Stomach (tissue), 4 donors: ENCODE measurements at regions not wholly inside any gene's neighbourhood (a gene's known extent, or its start where the extent isn't known, plus 50 kb on each side); places are given as distances from the start of the nearest gene placed in this dataset.

Source experiments
- POLR2A ChIP-seq, 4 donors: fragments of 450-650 bp; IDR thresholded peaks; one replicate each; pipeline ENCODE4 v1.6.1; 2016; ENCODE audit warnings: antibody characterized with exemption in 4 of 4, control low read depth in 2 of 4, mild to moderate bottlenecking in 1 of 4, moderate library complexity in 1 of 4
- POLR2AphosphoS5 ChIP-seq, 3 donors: sonication (generic); formaldehyde crosslinking; IDR thresholded peaks; one replicate each; pipeline ENCODE4 v1.6.1; 2016; ENCODE audit warnings: antibody characterized with exemption in 3 of 3
- TF ChIP-seq, protein P1 (sequence below), 7 experiments: fragments of 450-650 bp in 4 of 7; fragments of 200-600 bp in 3 of 7; sonication (generic) in 3 of 7; IDR thresholded peaks; one replicate each; pipeline ENCODE4 v1.5.1; 2016 to 2019; ENCODE audit warnings: antibody characterized with exemption in 7 of 7, control low read depth in 2 of 7, mild to moderate bottlenecking in 1 of 7

DNA sequence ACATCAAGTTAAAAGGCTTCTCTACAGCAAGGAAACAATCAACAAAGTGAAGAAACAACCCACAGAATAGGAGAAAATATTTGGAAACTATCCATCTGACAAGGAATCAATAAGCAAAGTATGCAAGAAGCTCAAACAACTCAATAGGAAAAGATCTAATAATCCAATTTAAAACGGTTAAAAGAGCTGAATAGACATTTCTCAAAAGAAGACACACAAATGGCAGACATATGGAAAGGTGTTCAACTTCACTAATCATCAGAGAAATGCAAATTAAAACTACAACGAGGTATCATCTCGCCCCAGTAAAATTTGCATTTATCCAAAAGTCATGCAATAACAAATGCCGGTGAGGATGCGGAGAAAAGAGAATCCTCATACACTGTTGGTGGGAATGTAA, 82.2 kb upstream of the NECTIN3 start:
- TF ChIP-seq, protein P1, sequence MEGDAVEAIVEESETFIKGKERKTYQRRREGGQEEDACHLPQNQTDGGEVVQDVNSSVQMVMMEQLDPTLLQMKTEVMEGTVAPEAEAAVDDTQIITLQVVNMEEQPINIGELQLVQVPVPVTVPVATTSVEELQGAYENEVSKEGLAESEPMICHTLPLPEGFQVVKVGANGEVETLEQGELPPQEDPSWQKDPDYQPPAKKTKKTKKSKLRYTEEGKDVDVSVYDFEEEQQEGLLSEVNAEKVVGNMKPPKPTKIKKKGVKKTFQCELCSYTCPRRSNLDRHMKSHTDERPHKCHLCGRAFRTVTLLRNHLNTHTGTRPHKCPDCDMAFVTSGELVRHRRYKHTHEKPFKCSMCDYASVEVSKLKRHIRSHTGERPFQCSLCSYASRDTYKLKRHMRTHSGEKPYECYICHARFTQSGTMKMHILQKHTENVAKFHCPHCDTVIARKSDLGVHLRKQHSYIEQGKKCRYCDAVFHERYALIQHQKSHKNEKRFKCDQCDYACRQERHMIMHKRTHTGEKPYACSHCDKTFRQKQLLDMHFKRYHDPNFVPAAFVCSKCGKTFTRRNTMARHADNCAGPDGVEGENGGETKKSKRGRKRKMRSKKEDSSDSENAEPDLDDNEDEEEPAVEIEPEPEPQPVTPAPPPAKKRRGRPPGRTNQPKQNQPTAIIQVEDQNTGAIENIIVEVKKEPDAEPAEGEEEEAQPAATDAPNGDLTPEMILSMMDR (IDR thresholded peaks at IDR 0.05), result no peak
- TF ChIP-seq POLR2A (IDR thresholded peaks at IDR 0.05) (no peak), POLR2AphosphoS5 (IDR thresholded peaks at IDR 0.05) (no peak)
